ENCODE measurements at regions not wholly inside any gene's neighbourhood (a gene's known extent, or its start where the extent isn't known, plus 50 kb on each side); places are given as distances from the start of the nearest gene placed in this dataset.

- Histone ChIP-seq H3K27ac (ENCODE audit: control insufficient read depth, insufficient read depth, low read length) (no peak overlapping the region), H3K9ac (ENCODE audit: control insufficient read depth, extremely low read depth, insufficient read depth, low read length) (no peak overlapping the region), H4K20me1 (ENCODE audit: control insufficient read depth, extremely low read depth, insufficient read depth, low read length) (no peaks in the 10 kb centered on the region), H3K4me2 (ENCODE audit: control insufficient read depth, extremely low read depth, insufficient read depth, low read depth, low read length) (no peak overlapping the region), H3K4me3 (ENCODE audit: control insufficient read depth in 2 of 3, extremely low read depth in 1 of 3, insufficient read depth in 2 of 3, low read depth in 1 of 3, low read length in 3 of 3) (no peak overlapping the region), H3K9me1 (ENCODE audit: control insufficient read depth, extremely low read depth, insufficient read depth, low read length) (no peaks in the 10 kb centered on the region), H3K27me3 (ENCODE audit: control insufficient read depth, extremely low read depth, insufficient read depth, low read length) (no peaks in the 10 kb centered on the region), H2AFZ (ENCODE audit: control insufficient read depth, low read length) (no peak overlapping the region), H3K36me3 (ENCODE audit: control insufficient read depth in 2 of 2, extremely low read depth in 1 of 2, insufficient read depth in 2 of 2, low read length in 2 of 2) (no peaks in the 10 kb centered on the region), H3K9me3 (ENCODE audit: control insufficient read depth, low read depth, low read length) (peaks cover 6% of the 10 kb centered on the region), H3K4me1 (ENCODE audit: control insufficient read depth, extremely low read depth, insufficient read depth, low read length) (no peaks in the 10 kb centered on the region), H3K79me2 (ENCODE audit: control insufficient read depth, insufficient read depth, low read length) (no peaks in the 10 kb centered on the region)
- DNase-seq (ENCODE audit: low read depth, low spot score), result no peak
- TF ChIP-seq, protein P1, sequence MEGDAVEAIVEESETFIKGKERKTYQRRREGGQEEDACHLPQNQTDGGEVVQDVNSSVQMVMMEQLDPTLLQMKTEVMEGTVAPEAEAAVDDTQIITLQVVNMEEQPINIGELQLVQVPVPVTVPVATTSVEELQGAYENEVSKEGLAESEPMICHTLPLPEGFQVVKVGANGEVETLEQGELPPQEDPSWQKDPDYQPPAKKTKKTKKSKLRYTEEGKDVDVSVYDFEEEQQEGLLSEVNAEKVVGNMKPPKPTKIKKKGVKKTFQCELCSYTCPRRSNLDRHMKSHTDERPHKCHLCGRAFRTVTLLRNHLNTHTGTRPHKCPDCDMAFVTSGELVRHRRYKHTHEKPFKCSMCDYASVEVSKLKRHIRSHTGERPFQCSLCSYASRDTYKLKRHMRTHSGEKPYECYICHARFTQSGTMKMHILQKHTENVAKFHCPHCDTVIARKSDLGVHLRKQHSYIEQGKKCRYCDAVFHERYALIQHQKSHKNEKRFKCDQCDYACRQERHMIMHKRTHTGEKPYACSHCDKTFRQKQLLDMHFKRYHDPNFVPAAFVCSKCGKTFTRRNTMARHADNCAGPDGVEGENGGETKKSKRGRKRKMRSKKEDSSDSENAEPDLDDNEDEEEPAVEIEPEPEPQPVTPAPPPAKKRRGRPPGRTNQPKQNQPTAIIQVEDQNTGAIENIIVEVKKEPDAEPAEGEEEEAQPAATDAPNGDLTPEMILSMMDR (optimal IDR thresholded peaks at IDR 0.05 in 1 of 3, IDR thresholded peaks at IDR 0.05 in 1 of 3, conservative IDR thresholded peaks at IDR 0.05 in 1 of 3; ENCODE audit: extremely low read depth in 1 of 3, insufficient read depth in 2 of 3, low read length in 3 of 3), result peak in 1 of 3 experiments; percentile 18
- no peak for TF ChIP-seq EZH2 (IDR thresholded peaks at IDR 0.05; ENCODE audit: low read length)
- FAIRE-seq, result no peak
- dilution Hi-C loops (cut with MboI; ENCODE audit: extremely low pct_ligation_motif_present, low sequenced_read_pairs), result no loop called here
Observed at GRCh38 chr19:31591258-31591657, 242.0 kb upstream of the TSHZ3 start.

DNA sequence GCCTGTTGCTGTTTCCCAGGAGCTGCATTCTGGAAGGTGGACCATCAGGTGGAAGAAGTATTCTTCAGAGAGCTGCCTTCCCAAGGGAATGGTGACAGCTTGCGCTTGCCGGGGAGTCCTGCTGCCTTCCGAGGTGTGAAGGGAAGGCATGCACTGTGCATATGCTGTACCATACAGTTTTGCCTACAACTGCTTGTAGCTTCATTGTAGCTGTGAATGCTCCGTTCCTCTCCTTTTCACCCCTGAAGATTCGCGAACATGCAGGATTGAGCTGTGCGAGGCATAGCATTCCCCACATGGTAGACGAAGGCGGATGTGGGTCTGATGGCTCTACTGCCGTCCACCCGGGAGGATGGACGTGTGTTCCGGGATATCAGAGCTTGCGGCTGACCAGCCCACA, 243.2 kb upstream of the TSHZ3 start:
- peaks cover 8% of the 10 kb centered on the region for H3K9me3 ChIP-seq (ENCODE audit: control insufficient read depth, low read depth, low read length)
- no peaks in the 10 kb centered on the region for H3K36me3 ChIP-seq (ENCODE audit: control insufficient read depth in 2 of 2, extremely low read depth in 1 of 2, insufficient read depth in 2 of 2, low read length in 2 of 2)
- H4K20me1 ChIP-seq (ENCODE audit: control insufficient read depth, extremely low read depth, insufficient read depth, low read length), result no peaks in the 10 kb centered on the region
- H3K9ac ChIP-seq (ENCODE audit: control insufficient read depth, extremely low read depth, insufficient read depth, low read length), result no peak overlapping the region
- H2AFZ ChIP-seq (ENCODE audit: control insufficient read depth, low read length), result no peak overlapping the region
- FAIRE-seq, result no peak
- no peak for DNase-seq (ENCODE audit: low read depth, low spot score)
- dilution Hi-C loops (cut with MboI; ENCODE audit: extremely low pct_ligation_motif_present, low sequenced_read_pairs), result no loop called here
- no peak overlapping the region for H3K4me3 ChIP-seq (ENCODE audit: control insufficient read depth in 2 of 3, extremely low read depth in 1 of 3, insufficient read depth in 2 of 3, low read depth in 1 of 3, low read length in 3 of 3)
- TF ChIP-seq, protein P1 (optimal IDR thresholded peaks at IDR 0.05 in 1 of 3, IDR thresholded peaks at IDR 0.05 in 1 of 3, conservative IDR thresholded peaks at IDR 0.05 in 1 of 3; ENCODE audit: extremely low read depth in 1 of 3, insufficient read depth in 2 of 3, low read length in 3 of 3), result no peak
- no peak for TF ChIP-seq EZH2 (IDR thresholded peaks at IDR 0.05; ENCODE audit: low read length)
- H3K27ac ChIP-seq (ENCODE audit: control insufficient read depth, insufficient read depth, low read length), result no peak overlapping the region
- H3K9me1 ChIP-seq (ENCODE audit: control insufficient read depth, extremely low read depth, insufficient read depth, low read length), result no peaks in the 10 kb centered on the region
- no peaks in the 10 kb centered on the region for H3K4me1 ChIP-seq (ENCODE audit: control insufficient read depth, extremely low read depth, insufficient read depth, low read length)
- no peak overlapping the region for H3K4me2 ChIP-seq (ENCODE audit: control insufficient read depth, extremely low read depth, insufficient read depth, low read depth, low read length)
- no peaks in the 10 kb centered on the region for H3K79me2 ChIP-seq (ENCODE audit: control insufficient read depth, insufficient read depth, low read length)
- no peaks in the 10 kb centered on the region for H3K27me3 ChIP-seq (ENCODE audit: control insufficient read depth, extremely low read depth, insufficient read depth, low read length)

Data from keratinocyte (primary cell).